HEK293 (cell line): ENCODE measurements at regions not wholly inside any gene's neighbourhood (a gene's known extent, or its start where the extent isn't known, plus 50 kb on each side); places are given as distances from the start of the nearest gene placed in this dataset.

Experiments used
- ZNF155 ChIP-seq: fragments of 450-650 bp; formaldehyde crosslinking; IDR thresholded peaks from 2 replicates; pipeline ENCODE4 v1.5.1; 2016; ENCODE audit warnings: missing biosample characterization, missing genetic modification characterization
- ZNF394 ChIP-seq: fragments of 450-650 bp; formaldehyde crosslinking; IDR thresholded peaks from 2 replicates; pipeline ENCODE4 v1.5.1; 2016; ENCODE audit warnings: missing biosample characterization, missing genetic modification characterization, mild to moderate bottlenecking, moderate library complexity, borderline replicate concordance
- ZNF701 ChIP-seq: fragments of 450-650 bp; formaldehyde crosslinking; IDR thresholded peaks from 2 replicates; pipeline ENCODE4 v1.5.1; 2016; ENCODE audit warnings: missing biosample characterization, missing genetic modification characterization
- TF ChIP-seq, protein P1 (sequence below): fragments of 450-650 bp; formaldehyde crosslinking; IDR thresholded peaks from 2 replicates; pipeline ENCODE4 v1.5.1; 2016; ENCODE audit warnings: missing biosample characterization, missing genetic modification characterization
- TF ChIP-seq, protein P2 (sequence below): fragments of 450-650 bp; formaldehyde crosslinking; IDR thresholded peaks from 2 replicates; pipeline ENCODE4 v1.5.1; 2016; ENCODE audit warnings: missing biosample characterization, missing genetic modification characterization
- TF ChIP-seq, protein P3 (sequence below): fragments of 450-650 bp; formaldehyde crosslinking; IDR thresholded peaks from 2 replicates; pipeline ENCODE4 v1.5.1; 2016; ENCODE audit warnings: missing biosample characterization, missing genetic modification characterization, low read depth

DNA sequence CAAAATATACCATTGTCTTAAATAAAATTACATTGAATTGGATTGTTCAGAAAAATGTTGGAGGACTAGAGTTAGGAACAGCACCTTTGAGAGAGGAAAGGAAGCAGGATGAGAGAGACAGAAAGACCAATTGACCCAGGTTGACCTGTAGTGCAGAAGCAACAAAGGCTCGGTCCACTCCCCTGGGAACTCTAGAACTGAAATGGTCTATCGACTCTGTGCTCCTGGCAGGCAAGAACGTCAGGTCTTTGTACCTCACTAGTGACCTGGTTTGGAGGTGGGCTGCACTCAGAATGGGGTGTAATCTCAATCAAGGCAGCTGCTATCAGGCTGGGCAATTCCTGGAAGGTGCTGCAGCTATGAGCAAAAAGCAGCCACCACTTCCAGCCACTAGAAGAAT, 110.8 kb downstream of the FAM174A start:
- TF ChIP-seq ZNF155 (tag by site-specific recombination), result no peak
- TF ChIP-seq, protein P1, sequence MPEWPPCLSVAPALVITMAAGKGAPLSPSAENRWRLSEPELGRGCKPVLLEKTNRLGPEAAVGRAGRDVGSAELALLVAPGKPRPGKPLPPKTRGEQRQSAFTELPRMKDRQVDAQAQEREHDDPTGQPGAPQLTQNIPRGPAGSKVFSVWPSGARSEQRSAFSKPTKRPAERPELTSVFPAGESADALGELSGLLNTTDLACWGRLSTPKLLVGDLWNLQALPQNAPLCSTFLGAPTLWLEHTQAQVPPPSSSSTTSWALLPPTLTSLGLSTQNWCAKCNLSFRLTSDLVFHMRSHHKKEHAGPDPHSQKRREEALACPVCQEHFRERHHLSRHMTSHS, result no peak
- TF ChIP-seq, protein P2, sequence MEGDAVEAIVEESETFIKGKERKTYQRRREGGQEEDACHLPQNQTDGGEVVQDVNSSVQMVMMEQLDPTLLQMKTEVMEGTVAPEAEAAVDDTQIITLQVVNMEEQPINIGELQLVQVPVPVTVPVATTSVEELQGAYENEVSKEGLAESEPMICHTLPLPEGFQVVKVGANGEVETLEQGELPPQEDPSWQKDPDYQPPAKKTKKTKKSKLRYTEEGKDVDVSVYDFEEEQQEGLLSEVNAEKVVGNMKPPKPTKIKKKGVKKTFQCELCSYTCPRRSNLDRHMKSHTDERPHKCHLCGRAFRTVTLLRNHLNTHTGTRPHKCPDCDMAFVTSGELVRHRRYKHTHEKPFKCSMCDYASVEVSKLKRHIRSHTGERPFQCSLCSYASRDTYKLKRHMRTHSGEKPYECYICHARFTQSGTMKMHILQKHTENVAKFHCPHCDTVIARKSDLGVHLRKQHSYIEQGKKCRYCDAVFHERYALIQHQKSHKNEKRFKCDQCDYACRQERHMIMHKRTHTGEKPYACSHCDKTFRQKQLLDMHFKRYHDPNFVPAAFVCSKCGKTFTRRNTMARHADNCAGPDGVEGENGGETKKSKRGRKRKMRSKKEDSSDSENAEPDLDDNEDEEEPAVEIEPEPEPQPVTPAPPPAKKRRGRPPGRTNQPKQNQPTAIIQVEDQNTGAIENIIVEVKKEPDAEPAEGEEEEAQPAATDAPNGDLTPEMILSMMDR (tag by site-specific recombination), result no peak
- TF ChIP-seq, protein P3, sequence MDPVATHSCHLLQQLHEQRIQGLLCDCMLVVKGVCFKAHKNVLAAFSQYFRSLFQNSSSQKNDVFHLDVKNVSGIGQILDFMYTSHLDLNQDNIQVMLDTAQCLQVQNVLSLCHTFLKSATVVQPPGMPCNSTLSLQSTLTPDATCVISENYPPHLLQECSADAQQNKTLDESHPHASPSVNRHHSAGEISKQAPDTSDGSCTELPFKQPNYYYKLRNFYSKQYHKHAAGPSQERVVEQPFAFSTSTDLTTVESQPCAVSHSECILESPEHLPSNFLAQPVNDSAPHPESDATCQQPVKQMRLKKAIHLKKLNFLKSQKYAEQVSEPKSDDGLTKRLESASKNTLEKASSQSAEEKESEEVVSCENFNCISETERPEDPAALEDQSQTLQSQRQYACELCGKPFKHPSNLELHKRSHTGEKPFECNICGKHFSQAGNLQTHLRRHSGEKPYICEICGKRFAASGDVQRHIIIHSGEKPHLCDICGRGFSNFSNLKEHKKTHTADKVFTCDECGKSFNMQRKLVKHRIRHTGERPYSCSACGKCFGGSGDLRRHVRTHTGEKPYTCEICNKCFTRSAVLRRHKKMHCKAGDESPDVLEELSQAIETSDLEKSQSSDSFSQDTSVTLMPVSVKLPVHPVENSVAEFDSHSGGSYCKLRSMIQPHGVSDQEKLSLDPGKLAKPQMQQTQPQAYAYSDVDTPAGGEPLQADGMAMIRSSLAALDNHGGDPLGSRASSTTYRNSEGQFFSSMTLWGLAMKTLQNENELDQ, result no peak
- TF ChIP-seq ZNF394, result no peak
- no peak for TF ChIP-seq ZNF701
